ENCODE measurements at regions not wholly inside any gene's neighbourhood (a gene's known extent, or its start where the extent isn't known, plus 50 kb on each side); places are given as distances from the start of the nearest gene placed in this dataset.
A peak's percentile ranks its signal among the peaks of the same experiment; 100 is the strongest.

DNA sequence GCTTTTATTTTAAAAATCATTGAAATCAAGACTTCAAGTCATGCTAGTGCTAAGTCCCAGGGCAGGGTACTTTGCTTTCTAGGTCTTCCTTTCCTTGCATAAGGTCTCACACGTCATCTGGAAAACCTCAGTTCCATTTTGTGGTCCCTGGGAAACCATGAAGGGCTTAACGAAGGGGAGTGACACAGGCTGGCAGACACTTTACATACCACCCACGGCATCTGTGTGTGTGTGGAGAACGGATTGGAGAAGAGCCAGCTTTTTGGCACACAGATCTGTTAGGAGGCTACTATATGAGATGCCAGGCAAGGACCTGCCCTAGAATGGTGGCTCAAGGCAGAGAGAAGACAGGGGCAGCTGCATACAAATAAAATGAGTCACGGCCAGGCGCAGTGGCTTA is 107.5 kb upstream of the NSMCE3 start:
- DNase-seq (ENCODE audit: low read depth), result no peak

DNA sequence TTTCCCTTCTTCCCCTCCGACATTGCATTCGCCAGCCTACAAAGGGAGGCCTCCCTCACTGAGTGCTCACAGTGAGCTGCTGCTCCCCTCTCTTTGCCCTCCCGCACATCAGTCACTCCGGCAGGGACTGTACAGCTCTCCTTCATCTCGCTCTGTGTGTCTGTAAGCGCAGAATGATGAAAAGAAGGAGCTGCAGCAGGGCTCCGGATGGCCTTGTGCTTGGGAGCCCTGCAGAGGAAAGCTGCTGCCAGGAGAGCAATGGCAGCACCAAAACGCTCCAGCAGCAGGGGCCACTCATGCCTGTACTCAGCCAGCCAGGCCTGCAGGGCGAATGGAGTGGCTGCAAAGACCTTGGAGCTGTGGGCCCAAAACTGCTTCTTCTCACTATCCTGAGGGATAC is 107.0 kb upstream of the NSMCE3 start:
- DNase-seq (ENCODE audit: low read depth), result no peak

DNA sequence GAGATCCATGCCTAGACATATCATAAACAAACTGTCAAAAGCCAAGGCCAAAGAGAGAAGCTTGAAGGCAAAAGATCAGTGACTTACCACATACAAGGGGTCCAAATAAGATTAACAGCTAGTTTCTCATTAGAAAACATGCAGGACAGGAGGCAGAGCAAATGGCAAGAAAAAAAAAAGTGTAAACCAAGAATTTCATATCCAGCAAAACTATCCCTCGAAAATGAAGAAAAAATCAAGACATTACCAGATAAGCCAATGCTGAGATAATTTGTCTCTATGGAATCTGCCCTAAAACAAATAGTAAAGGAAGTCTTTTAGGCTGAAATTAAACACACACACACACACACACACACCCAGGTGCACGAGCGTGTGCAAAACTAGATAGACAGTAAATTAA is 99.6 kb upstream of the NSMCE3 start:
- DNase-seq (ENCODE audit: low read depth), result no peak

DNA sequence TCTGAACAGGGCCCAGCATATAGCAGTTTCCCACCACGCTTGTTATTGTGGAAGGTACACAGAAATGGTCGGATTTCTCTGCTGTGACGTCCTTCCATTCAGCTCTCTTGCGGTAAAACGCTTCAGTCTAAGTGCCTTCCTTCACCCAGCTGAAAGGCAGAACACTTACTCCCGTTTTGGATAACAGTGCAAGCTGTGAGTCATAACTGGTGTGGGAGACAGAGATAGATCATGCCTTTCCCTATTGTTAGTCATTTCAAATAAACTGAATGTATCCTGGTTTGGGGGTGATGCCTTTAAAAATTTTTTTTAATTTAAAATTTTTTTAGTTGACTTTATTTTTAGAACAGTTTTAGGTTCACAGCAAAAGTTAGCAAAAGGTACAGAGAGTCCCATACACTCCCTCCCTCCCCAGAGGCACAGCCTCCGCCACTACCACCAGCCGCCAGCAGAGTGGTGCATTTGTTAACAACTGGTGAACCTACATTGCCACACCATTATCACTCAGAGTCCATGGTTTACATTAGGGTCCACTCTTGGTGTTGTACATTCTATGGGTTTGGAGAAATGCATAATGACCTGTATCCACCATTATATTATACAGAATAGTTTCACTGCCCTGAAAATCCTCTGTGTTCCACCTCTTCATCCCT is 94.9 kb upstream of the NSMCE3 start:
- DNase-seq (ENCODE audit: low read depth), result peak; percentile 22

DNA sequence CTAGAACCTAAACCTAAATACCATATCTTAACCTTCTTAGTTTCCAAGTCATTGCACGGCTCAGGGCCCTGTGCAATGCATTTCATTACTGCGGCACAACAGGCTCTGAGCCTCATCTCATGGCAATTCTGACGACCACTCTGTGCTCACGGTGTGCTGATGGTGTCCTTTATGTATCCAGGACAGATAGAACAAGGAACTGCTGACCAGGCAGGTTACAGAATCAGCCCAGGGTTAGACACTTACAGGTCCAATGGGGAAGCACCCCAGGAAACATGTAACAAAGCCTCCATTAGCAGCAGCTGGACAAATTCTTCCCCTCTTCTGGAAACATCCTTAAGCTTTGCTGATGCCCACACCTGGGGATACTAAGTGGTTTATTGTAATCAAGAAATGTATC is 91.9 kb upstream of the NSMCE3 start:
- no peak for DNase-seq (ENCODE audit: low read depth)

DNA sequence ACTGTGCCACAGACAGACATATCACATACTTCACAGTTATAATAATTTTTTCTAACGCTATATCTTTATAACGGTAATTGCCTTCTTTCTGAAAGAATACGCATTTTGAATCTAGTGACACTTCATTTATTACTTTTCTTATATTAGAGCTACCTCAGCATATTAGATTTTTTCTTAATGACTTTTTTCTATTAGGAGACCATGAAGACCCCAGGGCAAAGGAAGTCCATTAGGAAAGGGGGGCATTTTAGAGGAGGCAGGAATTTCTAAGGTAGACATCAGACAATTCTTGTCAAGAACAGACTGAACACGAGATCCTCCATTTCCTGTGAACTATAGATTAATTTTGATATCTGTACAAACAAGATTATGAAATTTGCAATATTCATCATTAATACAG is 90.5 kb upstream of the NSMCE3 start:
- no peak for DNase-seq (ENCODE audit: low read depth)

DNA sequence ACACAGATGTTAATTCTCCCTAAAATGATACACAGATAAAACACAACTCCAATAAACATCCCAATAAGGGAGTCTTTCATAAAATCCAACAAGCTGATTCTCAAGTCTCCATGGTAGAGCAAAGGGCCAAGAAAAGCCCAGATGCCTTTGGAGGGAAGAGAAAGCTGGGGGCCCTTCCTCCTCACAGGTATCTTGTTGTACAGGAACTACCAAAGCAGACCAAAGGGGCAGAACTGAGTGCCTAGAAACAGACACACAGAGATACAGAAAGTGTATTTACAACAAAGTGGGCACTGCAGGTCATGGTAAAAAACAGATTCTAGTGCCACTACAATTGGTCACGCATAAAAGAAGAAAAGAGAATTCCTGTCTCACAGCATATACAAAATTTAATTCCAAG is 87.2 kb upstream of the NSMCE3 start:
- DNase-seq (ENCODE audit: low read depth), result no peak

DNA sequence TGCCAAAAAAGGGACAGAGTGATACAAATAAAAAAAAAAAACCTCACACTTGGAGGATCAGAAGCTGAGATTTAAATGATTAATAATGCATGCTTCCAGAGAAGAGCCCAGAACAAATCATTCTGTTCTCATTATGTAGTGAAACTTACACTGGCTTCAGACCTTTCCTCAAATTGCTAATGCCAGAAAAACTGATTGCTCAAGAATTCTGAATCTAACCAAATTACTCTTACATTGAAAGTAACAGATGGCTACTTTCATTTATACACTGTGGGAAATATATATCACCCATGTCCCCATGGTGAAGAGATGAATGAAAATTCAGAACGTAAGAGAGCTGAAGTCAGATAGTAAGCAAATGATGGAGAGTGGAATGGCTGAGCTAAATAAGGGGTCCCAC is 85.9 kb upstream of the NSMCE3 start:
- no peak for DNase-seq (ENCODE audit: low read depth)

DNA sequence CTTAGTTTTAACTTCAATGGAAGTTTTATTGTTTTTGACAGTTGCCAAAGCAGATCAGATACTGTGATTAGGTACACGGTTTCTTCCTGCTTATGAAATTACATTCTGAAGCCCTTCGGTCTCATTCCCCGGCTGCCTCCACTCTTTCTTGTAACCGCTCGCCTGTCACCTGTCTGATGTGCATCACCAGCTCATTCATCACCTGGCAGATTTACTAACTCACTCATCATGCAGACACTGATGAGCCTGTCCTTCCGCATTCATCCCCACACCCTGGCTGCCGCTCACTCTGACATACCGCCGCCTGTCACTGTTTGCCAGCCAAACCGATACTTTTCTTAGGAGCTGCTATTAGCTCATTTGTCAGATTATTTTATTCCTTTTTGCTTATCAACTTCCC is 82.8 kb upstream of the NSMCE3 start:
- DNase-seq (ENCODE audit: low read depth), result no peak

DNA sequence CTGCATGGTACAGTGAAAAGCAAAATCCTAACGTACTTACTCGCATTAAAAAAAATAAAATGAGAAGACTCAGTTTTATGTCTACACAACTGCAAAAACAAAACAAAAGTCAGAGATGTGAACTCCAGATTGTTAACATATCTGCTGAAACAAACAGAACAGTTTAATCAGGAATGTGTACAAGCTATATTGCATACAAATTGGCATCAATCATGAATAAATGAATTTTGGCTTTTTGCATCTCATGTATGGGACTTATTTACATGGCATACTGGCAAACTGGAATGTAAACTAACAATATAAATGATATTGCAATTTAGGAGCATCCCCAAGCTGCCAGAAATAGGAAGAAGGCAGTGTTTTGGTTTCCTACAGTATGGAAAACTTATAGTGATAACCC is 79.6 kb upstream of the NSMCE3 start:
- no peak for DNase-seq (ENCODE audit: low read depth)

DNA sequence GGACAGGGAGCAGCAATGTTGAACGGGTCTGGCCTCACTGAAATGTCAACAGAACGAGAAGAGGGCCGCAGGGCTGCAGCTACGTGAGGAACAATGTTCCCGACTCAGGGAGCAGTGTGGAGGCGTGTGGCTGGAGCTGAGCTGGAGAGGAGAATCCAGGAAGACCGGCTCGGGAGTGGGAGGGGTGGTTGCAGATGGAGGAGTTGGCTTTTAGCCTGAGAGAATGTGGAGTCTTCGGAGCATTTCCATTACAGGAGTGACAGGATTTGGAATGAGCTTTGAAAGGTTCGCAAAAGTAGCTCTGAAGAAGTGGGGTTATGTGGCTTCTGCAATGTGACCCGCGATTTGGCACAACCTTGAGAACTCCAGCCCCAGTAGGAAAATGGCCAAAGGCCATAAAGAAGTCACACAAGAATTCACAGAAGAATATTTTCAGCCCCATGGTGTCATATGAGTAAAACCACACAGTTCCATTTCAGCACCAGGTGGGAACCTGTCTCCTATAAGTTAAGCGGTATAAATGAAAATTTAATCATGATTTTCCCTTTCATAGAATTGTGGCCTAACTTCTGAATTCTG is 78.8 kb upstream of the NSMCE3 start:
- no peak for DNase-seq (ENCODE audit: low read depth)

DNA sequence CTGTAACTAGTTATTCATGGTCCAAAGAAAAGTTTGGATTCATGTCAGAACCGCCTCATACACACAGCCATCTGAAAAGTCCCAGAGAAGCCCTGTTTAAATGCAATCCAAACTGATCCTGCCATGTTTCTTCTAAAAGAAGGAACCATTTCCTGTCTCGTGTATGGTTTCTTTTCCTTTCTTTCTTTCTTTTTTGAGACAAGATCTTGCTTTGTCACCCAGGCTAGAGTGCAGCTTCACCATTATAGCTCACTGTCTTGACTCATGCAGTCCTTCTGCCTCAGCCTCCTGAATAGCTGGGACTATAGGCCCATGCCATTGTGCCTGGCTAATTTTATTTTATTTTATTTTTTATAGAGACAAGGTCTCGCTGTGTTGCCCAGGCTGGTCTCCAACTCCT is 77.4 kb upstream of the NSMCE3 start:
- no peak for DNase-seq (ENCODE audit: low read depth)

DNA sequence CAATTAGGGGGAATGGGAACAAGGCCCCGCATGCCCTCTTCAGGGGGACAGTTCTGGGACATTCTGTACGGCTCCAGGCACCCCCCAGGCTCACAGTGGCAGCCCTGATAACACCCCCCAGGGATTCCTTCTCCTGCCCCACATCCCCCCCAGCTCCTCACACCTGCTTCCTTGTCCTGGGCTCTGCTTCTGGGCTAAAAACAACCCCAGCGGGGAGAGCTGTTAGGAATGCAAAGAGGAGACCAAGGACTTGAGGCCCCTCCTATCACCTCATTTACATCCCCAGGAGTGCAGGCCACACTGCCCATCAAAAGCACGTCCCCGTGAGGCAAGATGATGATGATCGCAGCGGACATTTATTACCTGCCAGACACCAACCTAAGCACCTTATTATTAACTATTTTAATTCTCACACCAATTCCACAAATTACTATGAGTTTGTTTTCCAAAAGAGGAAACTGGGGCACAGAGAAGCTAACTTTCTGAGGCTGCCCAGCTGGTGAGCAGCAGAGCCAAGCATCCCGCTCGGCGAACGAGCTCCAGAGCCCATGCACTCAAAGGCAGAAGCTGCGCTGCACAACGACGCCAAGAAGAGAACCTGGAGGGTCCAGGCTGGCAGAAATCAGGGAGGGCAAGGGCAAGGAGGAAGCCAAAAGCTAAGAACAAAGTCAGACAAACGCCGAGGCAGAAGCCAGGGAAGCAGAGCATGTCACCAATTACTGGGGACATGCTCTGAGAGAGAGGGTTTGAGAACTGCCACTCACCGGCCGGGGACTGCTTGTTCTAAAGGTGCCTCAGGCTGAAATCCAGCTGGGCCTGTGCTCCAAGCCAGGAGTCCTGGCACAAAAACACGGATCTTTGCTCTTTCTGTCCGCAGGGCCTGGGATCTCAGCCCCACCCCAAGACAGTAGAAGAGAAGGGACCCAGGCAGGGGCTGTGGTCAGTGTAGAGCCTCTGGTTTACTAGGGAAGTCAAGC is 76.2 kb upstream of the NSMCE3 start:
- no peak for DNase-seq (ENCODE audit: low read depth)

DNA sequence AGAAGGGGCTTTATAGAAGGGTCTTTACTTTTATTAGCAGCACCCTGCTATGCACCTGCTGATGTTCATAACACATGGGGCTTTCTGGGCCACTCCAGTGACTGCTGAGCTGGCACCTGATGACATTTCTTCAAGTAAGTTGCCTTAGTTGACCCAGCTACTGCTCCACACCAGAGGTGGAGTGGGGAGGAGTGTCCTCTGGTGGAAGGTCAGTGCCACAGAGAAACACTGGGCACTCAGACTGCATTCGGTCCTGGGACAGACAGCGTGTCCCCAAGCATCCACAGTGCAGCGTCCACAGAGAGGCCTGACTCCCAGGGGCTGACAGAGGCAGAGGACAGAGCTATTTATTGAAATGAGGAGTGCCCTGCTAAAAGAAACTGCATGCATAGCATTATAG is 74.9 kb upstream of the NSMCE3 start:
- DNase-seq (ENCODE audit: low read depth), result no peak

DNA sequence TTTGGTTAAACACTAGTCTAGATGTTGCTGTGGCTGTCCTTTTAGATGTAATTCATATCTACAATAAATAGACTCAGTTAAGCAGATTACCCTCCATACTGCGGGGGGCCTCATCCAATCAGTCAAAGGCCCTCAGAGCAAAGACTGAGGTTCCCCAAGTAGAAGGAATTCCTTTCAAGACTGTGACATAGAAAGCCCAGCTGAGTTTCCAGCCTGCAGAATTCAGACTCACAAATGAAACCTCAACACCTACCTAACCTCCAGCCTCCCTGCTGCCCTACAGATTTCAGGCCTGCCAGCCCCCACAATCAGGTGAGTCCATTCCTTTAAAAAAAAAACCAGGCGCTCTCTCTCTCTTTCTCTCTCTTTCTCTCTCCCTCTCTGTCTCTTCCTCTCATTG is 73.6 kb upstream of the NSMCE3 start:
- DNase-seq (ENCODE audit: low read depth), result no peak

DNA sequence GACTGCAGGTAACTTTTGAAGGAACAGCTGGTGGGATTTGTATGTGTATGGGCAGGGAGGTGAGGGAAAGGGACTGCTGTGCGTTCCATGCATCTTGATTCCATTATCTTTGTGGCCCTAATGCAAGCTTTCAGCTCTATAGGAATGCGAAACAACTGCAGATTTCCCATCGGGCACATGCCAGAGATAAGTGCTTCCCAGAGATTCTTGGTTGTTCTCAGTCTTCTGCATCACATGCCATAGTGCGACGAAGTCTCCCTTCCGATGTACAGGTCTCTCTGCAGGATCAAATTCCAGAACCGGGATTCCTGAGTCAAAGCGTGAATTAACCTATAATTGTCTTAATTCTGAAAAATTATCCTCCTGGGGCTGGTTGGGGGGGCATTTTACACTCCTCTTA is 72.6 kb upstream of the NSMCE3 start:
- no peak for DNase-seq (ENCODE audit: low read depth)

DNA sequence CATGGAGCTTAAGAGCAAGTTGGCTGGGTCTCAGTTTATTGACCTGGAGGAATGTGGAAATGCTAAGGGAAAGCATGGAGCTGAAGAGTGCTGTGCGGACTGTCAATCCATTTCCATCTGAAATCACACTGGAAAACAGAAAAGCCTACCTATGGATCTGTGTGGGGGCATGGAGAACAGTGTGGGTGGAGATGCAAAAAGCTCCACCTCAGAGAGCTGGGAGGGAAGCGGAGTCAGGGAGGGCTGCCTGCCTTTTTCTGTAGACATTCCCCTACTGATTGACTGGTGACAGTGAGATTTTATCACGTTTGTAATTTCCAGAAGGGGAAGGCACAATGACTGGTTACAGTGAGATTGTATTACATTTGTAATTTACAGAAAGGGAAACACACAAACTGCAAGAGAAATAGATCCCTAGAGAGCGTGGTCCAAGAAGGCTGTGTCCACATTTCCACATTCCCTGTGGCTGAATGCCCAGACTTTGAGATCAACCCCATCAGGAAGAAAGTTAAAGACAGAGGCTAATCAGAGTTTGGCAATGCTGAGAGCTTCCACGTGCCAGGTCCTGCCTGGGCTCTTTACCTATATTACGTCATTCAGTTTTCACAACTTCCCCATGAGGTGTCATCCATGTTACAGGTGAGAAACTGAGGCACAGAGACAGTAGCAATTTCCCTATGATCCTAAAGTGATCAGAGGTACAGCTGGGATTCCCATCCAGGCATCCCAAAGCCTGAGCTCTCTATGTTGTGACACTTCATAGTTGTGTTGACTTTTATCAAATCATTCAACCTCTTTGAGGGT is 67.7 kb upstream of the NSMCE3 start:
- peak; percentile 6 for DNase-seq (ENCODE audit: low read depth)

DNA sequence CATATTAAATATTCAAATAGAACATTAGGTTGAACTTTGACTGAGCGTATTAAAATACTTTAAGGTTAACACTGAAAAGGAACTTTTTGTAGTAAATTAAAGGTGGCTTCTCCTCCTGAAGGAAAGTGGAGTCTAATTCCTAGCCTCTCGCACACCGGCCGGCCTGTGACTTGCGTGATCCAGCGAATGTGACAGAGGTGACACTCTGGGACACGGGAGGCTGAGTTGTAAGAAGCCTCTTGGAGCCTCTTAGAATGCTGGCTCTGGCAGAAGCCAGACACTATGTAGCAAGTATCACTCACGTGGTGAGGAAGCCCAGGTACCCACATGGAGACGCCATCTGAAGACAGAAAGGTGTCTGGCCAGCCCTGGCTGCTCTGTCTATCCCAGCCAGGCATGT is 64.9 kb upstream of the NSMCE3 start:
- DNase-seq (ENCODE audit: low read depth), result no peak

DNA sequence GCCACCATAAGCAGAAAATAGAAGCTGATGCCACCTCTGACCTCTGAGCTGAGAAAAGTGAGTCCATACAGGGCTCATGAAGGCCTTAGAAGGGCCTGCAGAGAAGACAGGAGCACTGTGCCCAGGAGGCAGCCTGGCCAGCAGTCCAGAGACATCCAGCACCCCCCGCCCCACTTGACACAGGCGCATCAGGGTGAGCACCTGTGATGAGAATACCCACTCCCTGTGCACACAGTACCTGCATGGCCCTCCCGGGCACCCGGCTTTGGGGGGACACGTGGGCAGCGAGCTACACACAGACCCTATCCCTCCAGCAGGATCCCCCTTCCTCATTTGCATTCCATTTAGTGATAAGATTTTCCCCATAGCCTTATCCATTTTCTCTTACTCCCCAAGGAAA is 63.6 kb upstream of the NSMCE3 start:
- DNase-seq (ENCODE audit: low read depth), result no peak

DNA sequence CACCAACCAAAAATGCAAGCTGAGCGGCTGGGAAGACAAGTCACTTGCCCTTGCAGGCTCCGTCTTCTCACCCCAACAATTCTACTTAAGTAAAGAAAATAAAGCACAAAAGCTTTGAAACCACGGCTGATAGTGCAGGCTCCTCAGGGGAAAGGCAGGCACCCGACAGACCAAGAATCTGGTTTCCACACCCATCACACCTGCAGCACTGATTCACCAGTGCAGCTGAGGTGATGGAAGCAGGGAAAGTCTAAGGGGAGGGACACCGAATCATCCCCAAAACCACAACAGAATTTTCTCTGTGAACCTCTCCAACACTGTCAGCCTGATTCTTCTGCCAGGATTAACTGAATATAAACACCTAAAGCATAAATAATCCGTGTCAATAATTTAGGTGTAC is 62.0 kb upstream of the NSMCE3 start:
- DNase-seq (ENCODE audit: low read depth), result no peak

DNA sequence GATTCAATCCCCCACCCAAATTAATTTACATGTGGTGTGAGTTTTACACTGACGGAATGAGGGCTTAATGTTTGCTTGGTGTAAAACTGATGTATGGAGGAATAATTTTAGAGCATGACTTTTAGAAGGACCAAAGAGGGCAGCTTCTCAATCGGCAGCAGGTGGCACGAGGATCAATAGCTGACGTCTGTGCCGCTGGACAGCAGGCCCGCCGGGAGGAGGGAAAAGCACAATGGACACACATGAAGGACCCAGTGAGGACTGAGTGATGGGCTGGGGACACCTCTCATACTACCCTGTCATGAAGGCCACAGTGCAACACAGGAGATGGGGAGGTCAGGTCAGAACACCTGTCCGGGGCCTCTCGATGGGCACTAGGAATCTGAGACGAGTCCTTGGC is 61.4 kb upstream of the NSMCE3 start:
- no peak for DNase-seq (ENCODE audit: low read depth)

DNA sequence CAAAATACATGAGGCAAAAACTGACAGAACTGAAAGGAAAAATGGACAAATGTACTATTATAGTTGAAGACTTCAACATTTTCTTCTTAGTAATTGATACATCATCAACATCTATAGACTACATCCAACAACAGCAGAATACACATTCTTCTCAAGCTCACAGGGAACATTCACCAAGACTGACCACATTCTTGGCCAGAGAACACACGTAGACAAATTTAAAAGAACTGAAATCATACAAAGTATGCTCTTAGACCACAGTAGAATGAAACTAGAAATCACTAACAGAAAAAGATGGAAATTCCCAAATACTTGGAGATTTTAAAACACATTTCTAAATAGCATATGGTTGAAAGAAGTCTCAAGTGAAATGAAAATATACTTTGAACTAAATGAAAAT is 55.1 kb upstream of the NSMCE3 start:
- no peak for DNase-seq (ENCODE audit: low read depth)
